Liver (tissue), 3 donors: ENCODE measurements at regions not wholly inside any gene's neighbourhood (a gene's known extent, or its start where the extent isn't known, plus 50 kb on each side); places are given as distances from the start of the nearest gene placed in this dataset.

Source experiments
- CTCF ChIP-seq: fragments of 150-350 bp; IDR thresholded peaks from 2 replicates; pipeline ENCODE4 v1.5.1; 2017; ENCODE audit warnings: improper control_type of control experiment, low read depth, low read length; ENCODE audit not compliant: missing input control
- EGR1 ChIP-seq, 2 donors: IDR thresholded peaks; 2 replicates each; pipeline ENCODE4 v1.6.1; 2016 to 2018; ENCODE audit warnings: antibody characterized with exemption in 2 of 2, low read depth in 2 of 2
- GABPA ChIP-seq, 2 donors: IDR thresholded peaks in 1 of 2; conservative IDR thresholded peaks in 1 of 2; 2 replicates each; pipeline ENCODE4 v1.6.1; 2016; ENCODE audit warnings: antibody characterized with exemption in 2 of 2, mild to moderate bottlenecking in 1 of 2, moderate library complexity in 1 of 2
- HNF4G ChIP-seq: IDR thresholded peaks from 2 replicates; pipeline ENCODE4 v1.6.1; 2016; ENCODE audit warnings: antibody characterized with exemption
- JUND ChIP-seq, 2 donors: IDR thresholded peaks; 2 replicates each; pipeline ENCODE4 v1.6.1; 2016; ENCODE audit warnings: antibody characterized with exemption in 2 of 2
- MAX ChIP-seq: IDR thresholded peaks from 2 replicates; pipeline ENCODE4 v1.6.1; 2016; ENCODE audit warnings: antibody characterized with exemption
- RAD21 ChIP-seq, 2 donors: IDR thresholded peaks; 2 replicates each; pipeline ENCODE4 v1.6.1; 2016; ENCODE audit warnings: antibody characterized with exemption in 2 of 2, mild to moderate bottlenecking in 2 of 2
- SP1 ChIP-seq: IDR thresholded peaks from 2 replicates; pipeline ENCODE4 v1.6.1; 2018; ENCODE audit warnings: antibody characterized with exemption, mild to moderate bottlenecking
- TAF1 ChIP-seq: conservative IDR thresholded peaks from 2 replicates; pipeline ENCODE4 v1.6.1; 2016; ENCODE audit warnings: antibody characterized with exemption, mild to moderate bottlenecking
- YY1 ChIP-seq: IDR thresholded peaks from 2 replicates; pipeline ENCODE4 v1.6.1; 2016; ENCODE audit warnings: antibody characterized with exemption, mild to moderate bottlenecking
- ZBTB33 ChIP-seq: IDR thresholded peaks from 2 replicates; pipeline ENCODE4 v1.6.1; 2016; ENCODE audit warnings: antibody characterized with exemption
- donor health status: healthy.
- donor health status: healthy.

- TF ChIP-seq CTCF (no peak), MAX (no peak), JUND (IDR thresholded peaks at IDR 0.05) (no peak), GABPA (IDR thresholded peaks at IDR 0.05 in 1 of 2, conservative IDR thresholded peaks at IDR 0.05 in 1 of 2) (no peak), EGR1 (IDR thresholded peaks at IDR 0.05; ENCODE audit: low read depth in 2 of 2) (no peak), ZBTB33 (no peak), SP1 (no peak), RAD21 (IDR thresholded peaks at IDR 0.05) (no peak), YY1 (no peak), TAF1 (no peak), HNF4G (no peak)
Measured at GRCh38 chr5:100423330-100423729, 111.8 kb upstream of the FAM174A start.
